OCI-M1 (cell line): ENCODE measurements at regions not wholly inside any gene's neighbourhood (a gene's known extent, or its start where the extent isn't known, plus 50 kb on each side); places are given as distances from the start of the nearest gene placed in this dataset.

ENCODE experiments used
- DNase-seq: peaks from one replicate; lab custom pipeline; 2025; lab: John Stamatoyannopoulos, UW

GRCh38 chr22:48642550-48642949 is 1185.1 kb downstream of the BRD1 start:
- DNase-seq, result no peak

GRCh38 chr22:48641906-48642475 is 1185.7 kb downstream of the BRD1 start:
- DNase-seq, result no peak

- no peak for DNase-seq
Measured at GRCh38 chr22:48640890-48641841, 1186.5 kb downstream of the BRD1 start.

GRCh38 chr22:48639896-48640748 is 1187.6 kb downstream of the BRD1 start:
- no peak for DNase-seq

GRCh38 chr22:48639021-48639795 is 1188.5 kb downstream of the BRD1 start:
- DNase-seq, result no peak

- DNase-seq, result no peak
Measured at GRCh38 chr22:48637231-48637630, 1190.4 kb downstream of the BRD1 start.

GRCh38 chr22:48636746-48637145 is 1190.9 kb downstream of the BRD1 start:
- no peak for DNase-seq

- DNase-seq, result no peak
Measured at GRCh38 chr22:48635816-48636215, 1191.9 kb downstream of the BRD1 start.

- no peak for DNase-seq
Measured at GRCh38 chr22:48635031-48635430, 1192.6 kb downstream of the BRD1 start.

- DNase-seq, result no peak
Measured at GRCh38 chr22:48633996-48634836, 1193.5 kb downstream of the BRD1 start.

GRCh38 chr22:48632646-48633246 is 1194.9 kb downstream of the BRD1 start:
- DNase-seq, result no peak

- DNase-seq, result no peak
Measured at GRCh38 chr22:48631288-48631863, 1196.3 kb downstream of the BRD1 start.

GRCh38 chr22:48630848-48631247 is 1196.8 kb downstream of the BRD1 start:
- no peak for DNase-seq

GRCh38 chr22:48630433-48630754 is 1197.3 kb downstream of the BRD1 start:
- no peak for DNase-seq

- DNase-seq, result no peak
Measured at GRCh38 chr22:48629631-48630432, 1197.8 kb downstream of the BRD1 start.

- no peak for DNase-seq
Measured at GRCh38 chr22:48628891-48629543, 1198.7 kb downstream of the BRD1 start.

- DNase-seq, result no peak
Measured at GRCh38 chr22:48627966-48628365, 1199.7 kb downstream of the BRD1 start.

GRCh38 chr22:48627203-48627602 is 1200.5 kb downstream of the BRD1 start:
- DNase-seq, result no peak

- DNase-seq, result no peak
Measured at GRCh38 chr22:48624401-48624800, 1203.3 kb downstream of the BRD1 start.
